ENCODE measurements at regions not wholly inside any gene's neighbourhood (a gene's known extent, or its start where the extent isn't known, plus 50 kb on each side); places are given as distances from the start of the nearest gene placed in this dataset.

- H3K4me3 ChIP-seq, result no peak overlapping the region
- H3K27me3 ChIP-seq, result no peaks in the 10 kb centered on the region
- no peak for DNase-seq
- 14 to 55% methylated on average over 5 of the region's 5 CpGs for WGBS, 2 donors
- peaks cover 0 to 7% (median 0%) of the 10 kb centered on the region in 4 donors for H3K4me1 ChIP-seq
- no peak overlapping the region for H3K27ac ChIP-seq
- no peaks in the 10 kb centered on the region for H3K9me3 ChIP-seq
- intact Hi-C loops (cut with DNase I), result no loop called here
- H3K36me3 ChIP-seq, result no peaks in the 10 kb centered on the region
- no peak for TF ChIP-seq POLR2A (IDR thresholded peaks at IDR 0.05)
- no peak for TF ChIP-seq POLR2AphosphoS5 (IDR thresholded peaks at IDR 0.05)
- no peak for TF ChIP-seq CTCF (IDR thresholded peaks at IDR 0.05)
- TF ChIP-seq EP300 (IDR thresholded peaks at IDR 0.05), result no peak
Measured at GRCh38 chr10:10847387-10847786, 170.3 kb upstream of the CELF2 start.

DNA sequence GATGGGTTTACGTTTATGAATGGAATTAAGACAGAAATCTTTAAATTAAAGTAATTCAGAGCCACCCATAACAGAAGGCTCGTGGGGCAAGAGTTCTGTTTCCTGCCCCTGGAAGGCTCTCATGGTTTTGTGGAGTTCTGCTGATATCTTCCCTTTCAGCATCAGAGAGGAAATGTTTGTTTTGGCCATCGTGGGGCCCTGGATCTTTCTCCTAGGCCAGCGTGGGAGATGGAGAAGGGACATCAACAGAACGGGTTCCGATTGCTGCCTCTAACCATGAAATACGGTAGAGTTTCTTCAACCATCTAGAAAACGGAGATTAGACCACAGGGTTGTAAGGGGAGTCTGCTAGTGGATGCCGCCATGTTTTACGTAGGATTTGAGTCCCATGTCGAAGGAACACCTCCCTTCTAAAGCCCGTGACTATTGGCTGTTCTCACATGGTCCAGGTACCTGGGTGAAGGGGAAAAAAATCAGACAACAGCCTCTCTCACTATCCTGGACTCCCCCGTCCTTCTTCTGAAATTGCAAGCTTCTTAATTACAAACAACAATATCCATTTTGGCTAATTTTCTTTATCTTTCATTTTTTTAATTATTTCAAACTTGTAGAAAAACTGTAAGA lies 169.1 kb upstream of the CELF2 start:
- no peak for DNase-seq
- no peaks in the 10 kb centered on the region for H3K27me3 ChIP-seq
- no peak overlapping the region for H3K4me3 ChIP-seq
- H3K27ac ChIP-seq, result no peak overlapping the region
- H3K9me3 ChIP-seq, result no peaks in the 10 kb centered on the region
- intact Hi-C loops (cut with DNase I), result no loop called here
- H3K4me1 ChIP-seq, result peaks cover 0 to 7% (median 0%) of the 10 kb centered on the region in 4 donors
- 92 to 93% methylated on average over 13 of the region's 13 CpGs for WGBS, 2 donors
- no peak for TF ChIP-seq POLR2AphosphoS5 (IDR thresholded peaks at IDR 0.05)
- no peak for TF ChIP-seq CTCF (IDR thresholded peaks at IDR 0.05)
- TF ChIP-seq POLR2A (IDR thresholded peaks at IDR 0.05), result no peak
- TF ChIP-seq EP300 (IDR thresholded peaks at IDR 0.05), result no peak
- H3K36me3 ChIP-seq, result no peaks in the 10 kb centered on the region

DNA sequence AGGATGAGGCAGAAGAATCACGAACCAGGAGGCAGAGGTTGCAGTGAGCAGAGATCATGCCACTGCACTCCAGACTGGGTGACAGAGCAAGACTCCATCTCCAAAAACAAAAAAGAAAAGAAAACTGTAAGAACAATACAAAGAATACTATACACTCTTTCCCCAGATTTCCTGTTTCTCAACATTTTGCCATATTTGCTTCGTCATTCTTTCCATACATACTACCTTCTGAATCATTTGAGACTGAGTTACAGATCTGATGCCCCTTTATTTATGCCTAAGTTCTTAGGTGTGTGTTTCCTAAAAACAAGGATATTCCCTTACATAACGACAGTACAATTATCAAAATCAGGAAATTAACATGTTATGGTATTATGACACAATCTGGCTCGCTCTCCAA lies 168.4 kb upstream of the CELF2 start:
- intact Hi-C loops (cut with DNase I), result no loop called here
- Histone ChIP-seq H3K4me1 (peaks cover 0 to 7% (median 0%) of the 10 kb centered on the region in 4 donors), H3K27me3 (no peaks in the 10 kb centered on the region), H3K4me3 (no peak overlapping the region), H3K9me3 (no peaks in the 10 kb centered on the region), H3K27ac (no peak overlapping the region), H3K36me3 (no peaks in the 10 kb centered on the region)
- TF ChIP-seq EP300 (IDR thresholded peaks at IDR 0.05), result no peak
- WGBS, 2 donors, result 91 to 93% methylated on average over 4 of the region's 4 CpGs
- DNase-seq, result no peak

DNA sequence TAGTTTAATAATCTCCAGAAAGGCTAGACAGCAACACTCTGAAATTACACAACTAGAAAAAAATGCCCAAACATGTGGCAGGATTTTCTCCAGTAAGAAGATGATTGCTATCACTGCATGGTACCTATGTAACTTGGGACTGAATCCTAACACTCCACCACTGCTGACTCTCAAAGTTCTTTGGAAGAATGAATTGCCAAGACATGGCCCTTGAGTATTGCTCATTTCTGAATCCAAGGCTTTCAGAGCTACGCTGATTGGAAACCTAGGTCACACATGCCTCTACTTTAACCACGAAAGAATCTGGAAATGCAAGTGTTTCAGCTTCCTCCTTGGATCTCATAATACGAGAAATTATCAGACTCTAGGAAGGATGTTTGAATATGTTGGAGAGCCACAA lies 167.5 kb upstream of the CELF2 start:
- WGBS, 2 donors, result 81 to 90% methylated on average over 3 of the region's 3 CpGs
- H3K9me3 ChIP-seq, result no peaks in the 10 kb centered on the region
- no peak for TF ChIP-seq POLR2AphosphoS5 (IDR thresholded peaks at IDR 0.05)
- no peak for TF ChIP-seq POLR2A (IDR thresholded peaks at IDR 0.05)
- TF ChIP-seq EP300 (IDR thresholded peaks at IDR 0.05), result no peak
- TF ChIP-seq CTCF (IDR thresholded peaks at IDR 0.05), result no peak
- H3K36me3 ChIP-seq, result no peaks in the 10 kb centered on the region
- H3K27ac ChIP-seq, result peak overlapping the region in 1 of 4 donors; percentile 68
- intact Hi-C loops (cut with DNase I), result no loop called here
- no peak for DNase-seq
- H3K27me3 ChIP-seq, result no peaks in the 10 kb centered on the region
- H3K4me1 ChIP-seq, result peaks cover 0 to 2% (median 0%) of the 10 kb centered on the region in 4 donors
- H3K4me3 ChIP-seq, result no peak overlapping the region

- Histone ChIP-seq H3K36me3 (no peaks in the 10 kb centered on the region), H3K9me3 (no peaks in the 10 kb centered on the region), H3K4me1 (no peaks in the 10 kb centered on the region), H3K27me3 (no peaks in the 10 kb centered on the region), H3K27ac (peak overlapping the region in 1 of 4 donors; percentile 68), H3K4me3 (no peak overlapping the region)
- DNase-seq, result no peak
- 88 to 90% methylated on average over 4 of the region's 4 CpGs for WGBS, 2 donors
- intact Hi-C loops (cut with DNase I), result no loop called here
- TF ChIP-seq POLR2AphosphoS5 (IDR thresholded peaks at IDR 0.05), result no peak
- TF ChIP-seq EP300 (IDR thresholded peaks at IDR 0.05), result no peak
- TF ChIP-seq CTCF (IDR thresholded peaks at IDR 0.05), result no peak
- no peak for TF ChIP-seq POLR2A (IDR thresholded peaks at IDR 0.05)
Measured at GRCh38 chr10:10852464-10852863, 165.2 kb upstream of the CELF2 start.
